ENCODE measurements at regions not wholly inside any gene's neighbourhood (a gene's known extent, or its start where the extent isn't known, plus 50 kb on each side); places are given as distances from the start of the nearest gene placed in this dataset.

GRCh38 chr3:117165176-117165575, 455.6 kb downstream of the TUSC7 start:
- no peaks in the 10 kb centered on the region for H3K36me3 ChIP-seq (ENCODE audit: control insufficient read depth, insufficient read depth, low read length)
- no peak overlapping the region for H3K4me3 Mint-ChIP-seq
- no peaks in the 10 kb centered on the region for H3K4me1 ChIP-seq (ENCODE audit: control insufficient read depth, insufficient read depth, low read length)
- no peak for TF ChIP-seq CTCF (conservative IDR thresholded peaks at IDR 0.05)
- H3K27ac ChIP-seq (ENCODE audit: low read depth, low read length): peak overlapping the region; percentile 81
- WGBS, 2 experiments (ENCODE audit: insufficient coverage in 1 of 2, insufficient read length in 1 of 2): 79% methylated on average over 2 of the region's 2 CpGs; no CpG with 5 or more reads in 1 of the 2 experiments
- H3K9ac ChIP-seq (ENCODE audit: extremely low read depth, low read length, poor library complexity, severe bottlenecking): no peak overlapping the region
- no peaks in the 10 kb centered on the region for H3K9me3 Mint-ChIP-seq
- no peaks in the 10 kb centered on the region for H3K36me3 Mint-ChIP-seq (ENCODE audit: low read depth)
- H3K27me3 ChIP-seq (ENCODE audit: control insufficient read depth, insufficient read depth, low read length, poor library complexity, severe bottlenecking): no peaks in the 10 kb centered on the region
- H3K4me3 ChIP-seq (ENCODE audit: low read length): no peak overlapping the region
- H3K27ac Mint-ChIP-seq: no peak overlapping the region
- no peak for DNase-seq
- H3K4me1 Mint-ChIP-seq: peaks cover 3% of the 10 kb centered on the region
- H3K27me3 Mint-ChIP-seq (ENCODE audit: insufficient read depth): no peaks in the 10 kb centered on the region
- no peaks in the 10 kb centered on the region for H3K9me3 ChIP-seq (ENCODE audit: control insufficient read depth, low read length)

GRCh38 chr3:117165601-117166051, 456.0 kb downstream of the TUSC7 start:
- H3K4me3 ChIP-seq (ENCODE audit: low read length): no peak overlapping the region
- H3K27me3 ChIP-seq (ENCODE audit: control insufficient read depth, insufficient read depth, low read length, poor library complexity, severe bottlenecking): no peaks in the 10 kb centered on the region
- 60 to 77% methylated on average over 5 of the region's 5 CpGs for WGBS, 2 experiments (ENCODE audit: insufficient coverage in 1 of 2, insufficient read length in 1 of 2)
- H3K4me1 ChIP-seq (ENCODE audit: control insufficient read depth, insufficient read depth, low read length): no peaks in the 10 kb centered on the region
- Mint-ChIP-seq H3K9me3 (no peaks in the 10 kb centered on the region), H3K27ac (no peak overlapping the region), H3K4me3 (no peak overlapping the region), H3K36me3 (ENCODE audit: low read depth) (no peaks in the 10 kb centered on the region), H3K27me3 (ENCODE audit: insufficient read depth) (no peaks in the 10 kb centered on the region), H3K4me1 (peaks cover 6% of the 10 kb centered on the region)
- H3K36me3 ChIP-seq (ENCODE audit: control insufficient read depth, insufficient read depth, low read length): no peaks in the 10 kb centered on the region
- H3K9ac ChIP-seq (ENCODE audit: extremely low read depth, low read length, poor library complexity, severe bottlenecking): no peak overlapping the region
- peak overlapping the region; percentile 81 for H3K27ac ChIP-seq (ENCODE audit: low read depth, low read length)
- no peaks in the 10 kb centered on the region for H3K9me3 ChIP-seq (ENCODE audit: control insufficient read depth, low read length)
- no peak for DNase-seq
- no peak for TF ChIP-seq CTCF (conservative IDR thresholded peaks at IDR 0.05)

GRCh38 chr3:117168896-117169295, 459.3 kb downstream of the TUSC7 start:
- Histone ChIP-seq H3K27ac (ENCODE audit: low read depth, low read length) (no peak overlapping the region), H3K4me3 (ENCODE audit: low read length) (no peak overlapping the region), H3K9me3 (ENCODE audit: control insufficient read depth, low read length) (no peaks in the 10 kb centered on the region), H3K36me3 (ENCODE audit: control insufficient read depth, insufficient read depth, low read length) (no peaks in the 10 kb centered on the region), H3K27me3 (ENCODE audit: control insufficient read depth, insufficient read depth, low read length, poor library complexity, severe bottlenecking) (no peaks in the 10 kb centered on the region), H3K4me1 (ENCODE audit: control insufficient read depth, insufficient read depth, low read length) (no peaks in the 10 kb centered on the region), H3K9ac (ENCODE audit: extremely low read depth, low read length, poor library complexity, severe bottlenecking) (no peak overlapping the region)
- no peaks in the 10 kb centered on the region for H3K36me3 Mint-ChIP-seq (ENCODE audit: low read depth)
- no peak for TF ChIP-seq CTCF (conservative IDR thresholded peaks at IDR 0.05)
- H3K27ac Mint-ChIP-seq: no peak overlapping the region
- peaks cover 6% of the 10 kb centered on the region for H3K4me1 Mint-ChIP-seq
- WGBS, 2 experiments (ENCODE audit: insufficient coverage in 1 of 2, insufficient read length in 1 of 2): 92 to 100% methylated on average over 3 to 4 of the region's 4 CpGs
- no peaks in the 10 kb centered on the region for H3K27me3 Mint-ChIP-seq (ENCODE audit: insufficient read depth)
- H3K9me3 Mint-ChIP-seq: no peaks in the 10 kb centered on the region
- no peak overlapping the region for H3K4me3 Mint-ChIP-seq
- no peak for DNase-seq

Measured in endodermal cell (in vitro differentiated cells).